ENCODE measurements at regions not wholly inside any gene's neighbourhood (a gene's known extent, or its start where the extent isn't known, plus 50 kb on each side); places are given as distances from the start of the nearest gene placed in this dataset.

- H3K4me3 ChIP-seq (ENCODE audit: control insufficient read depth, low read depth, low read length), result no peak overlapping the region
- TF ChIP-seq, protein P1, sequence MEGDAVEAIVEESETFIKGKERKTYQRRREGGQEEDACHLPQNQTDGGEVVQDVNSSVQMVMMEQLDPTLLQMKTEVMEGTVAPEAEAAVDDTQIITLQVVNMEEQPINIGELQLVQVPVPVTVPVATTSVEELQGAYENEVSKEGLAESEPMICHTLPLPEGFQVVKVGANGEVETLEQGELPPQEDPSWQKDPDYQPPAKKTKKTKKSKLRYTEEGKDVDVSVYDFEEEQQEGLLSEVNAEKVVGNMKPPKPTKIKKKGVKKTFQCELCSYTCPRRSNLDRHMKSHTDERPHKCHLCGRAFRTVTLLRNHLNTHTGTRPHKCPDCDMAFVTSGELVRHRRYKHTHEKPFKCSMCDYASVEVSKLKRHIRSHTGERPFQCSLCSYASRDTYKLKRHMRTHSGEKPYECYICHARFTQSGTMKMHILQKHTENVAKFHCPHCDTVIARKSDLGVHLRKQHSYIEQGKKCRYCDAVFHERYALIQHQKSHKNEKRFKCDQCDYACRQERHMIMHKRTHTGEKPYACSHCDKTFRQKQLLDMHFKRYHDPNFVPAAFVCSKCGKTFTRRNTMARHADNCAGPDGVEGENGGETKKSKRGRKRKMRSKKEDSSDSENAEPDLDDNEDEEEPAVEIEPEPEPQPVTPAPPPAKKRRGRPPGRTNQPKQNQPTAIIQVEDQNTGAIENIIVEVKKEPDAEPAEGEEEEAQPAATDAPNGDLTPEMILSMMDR (IDR thresholded peaks at IDR 0.05; ENCODE audit: control insufficient read depth, insufficient read depth, low read depth, low read length, missing control alignments), result no peak
- DNase-seq (ENCODE audit: low read depth), result no peak
These were observed 147.5 kb downstream of the PTPRU start for GRCh38 chr1:29383746-29384371.

DNA sequence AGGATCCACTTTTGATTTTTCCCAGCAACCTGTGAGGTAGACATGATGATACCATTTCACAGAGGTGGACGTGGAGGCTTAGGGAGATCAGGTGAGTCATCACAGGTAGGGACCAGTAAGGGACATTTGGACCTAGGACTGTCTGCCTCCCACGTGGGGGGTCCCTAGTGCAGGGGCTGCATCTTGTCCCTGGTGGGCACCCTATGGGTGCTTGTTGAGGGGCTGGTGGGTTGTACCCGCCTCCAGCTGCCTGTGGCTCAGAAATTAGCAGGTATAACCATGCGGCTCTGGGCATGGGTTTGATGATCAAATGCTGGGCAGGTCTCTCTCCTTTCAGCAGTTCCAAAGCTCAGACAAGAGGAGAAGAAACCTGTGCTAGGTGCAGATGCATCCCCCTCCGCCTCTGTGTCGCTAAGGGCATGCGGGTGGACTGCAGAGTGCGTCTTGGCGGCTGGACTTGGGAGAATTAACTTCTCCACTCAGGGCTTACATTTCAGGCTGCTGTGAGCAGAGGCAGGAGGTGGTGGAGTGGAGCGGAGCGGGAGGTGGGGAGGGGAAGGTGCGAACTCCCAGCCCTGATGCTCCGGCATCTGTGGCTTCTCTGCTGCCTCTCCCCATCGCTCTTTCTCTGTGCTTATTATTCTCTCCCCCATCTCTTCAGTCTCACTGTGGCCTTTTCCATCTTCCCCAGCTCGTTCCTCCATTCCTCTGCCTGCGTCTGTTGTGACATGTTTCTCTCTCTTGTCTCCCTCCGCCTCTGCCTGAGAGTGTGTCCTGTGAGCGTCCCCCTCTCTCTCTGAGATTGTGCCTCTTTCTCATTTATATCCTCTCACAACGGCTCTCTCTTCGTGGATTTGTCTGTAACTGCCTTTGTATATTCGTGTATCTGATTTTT lies 146.8 kb downstream of the PTPRU start:
- no peak overlapping the region for H3K4me3 ChIP-seq (ENCODE audit: control insufficient read depth, low read depth, low read length)
- DNase-seq (ENCODE audit: low read depth), result no peak
- TF ChIP-seq, protein P1 (IDR thresholded peaks at IDR 0.05; ENCODE audit: control insufficient read depth, insufficient read depth, low read depth, low read length, missing control alignments), result no peak

DNA sequence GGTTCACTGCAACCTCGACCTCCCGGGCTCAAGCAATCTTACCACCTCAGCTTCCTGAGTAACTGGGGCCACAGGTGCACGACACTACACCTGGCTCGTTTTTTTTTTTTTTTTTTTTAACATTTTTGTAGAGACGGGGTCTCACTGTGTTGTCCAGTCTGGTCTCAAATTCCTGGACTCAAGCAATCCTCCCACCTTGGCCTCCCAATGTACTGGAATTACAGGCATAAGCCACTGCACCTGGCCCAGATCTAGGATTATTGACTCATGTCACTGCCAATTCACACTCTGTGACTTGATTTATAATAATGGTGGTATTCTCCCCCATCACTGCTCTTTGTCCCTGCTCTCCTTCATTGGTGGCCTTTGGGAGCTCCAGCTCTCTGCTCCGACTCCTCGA lies 145.1 kb downstream of the PTPRU start:
- TF ChIP-seq, protein P1 (IDR thresholded peaks at IDR 0.05; ENCODE audit: control insufficient read depth, insufficient read depth, low read depth, low read length, missing control alignments), result no peak
- H3K4me3 ChIP-seq (ENCODE audit: control insufficient read depth, low read depth, low read length), result no peak overlapping the region
- no peak for DNase-seq (ENCODE audit: low read depth)

- TF ChIP-seq, protein P1 (IDR thresholded peaks at IDR 0.05; ENCODE audit: control insufficient read depth, insufficient read depth, low read depth, low read length, missing control alignments), result no peak
- DNase-seq (ENCODE audit: low read depth), result no peak
- H3K4me3 ChIP-seq (ENCODE audit: control insufficient read depth, low read depth, low read length), result no peak overlapping the region
These were observed 144.2 kb downstream of the PTPRU start for GRCh38 chr1:29380532-29380931.

GRCh38 chr1:29379443-29380073 lies 143.2 kb downstream of the PTPRU start:
- TF ChIP-seq, protein P1 (IDR thresholded peaks at IDR 0.05; ENCODE audit: control insufficient read depth, insufficient read depth, low read depth, low read length, missing control alignments), result peak; percentile 63
- H3K4me3 ChIP-seq (ENCODE audit: control insufficient read depth, low read depth, low read length), result no peak overlapping the region
- no peak for DNase-seq (ENCODE audit: low read depth)

Data from AG09309 (cell line).